Peyer's patch (tissue), 4 donors: ENCODE measurements at regions not wholly inside any gene's neighbourhood (a gene's known extent, or its start where the extent isn't known, plus 50 kb on each side); places are given as distances from the start of the nearest gene placed in this dataset.

Source experiments
- CTCF ChIP-seq, 6 experiments: fragments of 450-650 bp in 4 of 6; fragments of 200-600 bp in 2 of 6; sonication (generic) in 1 of 6; IDR thresholded peaks; one replicate each; pipeline ENCODE4 v1.5.1; 2017 to 2019; ENCODE audit warnings: antibody characterized with exemption in 6 of 6, mild to moderate bottlenecking in 3 of 6, moderate library complexity in 1 of 6
- POLR2A ChIP-seq, 2 donors: fragments of 450-650 bp; IDR thresholded peaks; one replicate each; pipeline ENCODE4 v1.5.1; 2017; ENCODE audit warnings: antibody characterized with exemption in 2 of 2, mild to moderate bottlenecking in 2 of 2, moderate library complexity in 2 of 2

GRCh38 chr7:52498366-52498765 lies 537.1 kb upstream of the POM121L12 start:
- TF ChIP-seq CTCF (IDR thresholded peaks at IDR 0.05) (no peak), POLR2A (IDR thresholded peaks at IDR 0.05) (no peak)
